GM20000 (cell line): ENCODE measurements at regions not wholly inside any gene's neighbourhood (a gene's known extent, or its start where the extent isn't known, plus 50 kb on each side); places are given as distances from the start of the nearest gene placed in this dataset.
"Not testable (repeated sequence)": the region's sequence is repeated elsewhere in the genome, so short reads cannot be mapped to it uniquely, and the experiment has no call there.

Experiments used
- DNase-seq: peaks from one replicate; pipeline ENCODE4 v3.0.0; 2012; ENCODE audit warnings: low spot score
- TF ChIP-seq, protein P1 (sequence below): IDR thresholded peaks from 2 replicates; pipeline ENCODE4 v1.5.1; 2012; ENCODE audit warnings: mild to moderate bottlenecking, control low read depth; ENCODE audit errors: extremely low read depth, missing control alignments

DNA sequence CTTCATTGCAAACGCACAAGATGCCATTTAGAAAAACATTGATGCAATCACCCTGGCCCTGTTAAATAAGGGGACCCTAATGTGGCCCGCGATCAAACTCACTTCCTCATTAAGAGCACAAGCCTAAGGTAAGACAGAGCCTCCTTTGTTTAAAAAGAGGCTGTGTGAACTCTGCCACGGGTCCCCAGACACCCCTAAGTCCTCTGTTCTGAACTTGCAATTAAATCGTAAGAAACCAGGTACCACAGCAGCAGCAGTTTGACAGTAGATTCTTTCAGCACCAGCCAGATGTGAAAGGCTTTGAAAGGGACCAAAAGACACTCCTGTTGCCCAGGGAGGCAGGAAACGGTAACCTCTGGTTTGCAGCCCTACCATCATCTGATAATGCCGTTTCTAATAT, 346.3 kb downstream of the TMEM167A start:
- DNase-seq, result no peak
- TF ChIP-seq, protein P1, sequence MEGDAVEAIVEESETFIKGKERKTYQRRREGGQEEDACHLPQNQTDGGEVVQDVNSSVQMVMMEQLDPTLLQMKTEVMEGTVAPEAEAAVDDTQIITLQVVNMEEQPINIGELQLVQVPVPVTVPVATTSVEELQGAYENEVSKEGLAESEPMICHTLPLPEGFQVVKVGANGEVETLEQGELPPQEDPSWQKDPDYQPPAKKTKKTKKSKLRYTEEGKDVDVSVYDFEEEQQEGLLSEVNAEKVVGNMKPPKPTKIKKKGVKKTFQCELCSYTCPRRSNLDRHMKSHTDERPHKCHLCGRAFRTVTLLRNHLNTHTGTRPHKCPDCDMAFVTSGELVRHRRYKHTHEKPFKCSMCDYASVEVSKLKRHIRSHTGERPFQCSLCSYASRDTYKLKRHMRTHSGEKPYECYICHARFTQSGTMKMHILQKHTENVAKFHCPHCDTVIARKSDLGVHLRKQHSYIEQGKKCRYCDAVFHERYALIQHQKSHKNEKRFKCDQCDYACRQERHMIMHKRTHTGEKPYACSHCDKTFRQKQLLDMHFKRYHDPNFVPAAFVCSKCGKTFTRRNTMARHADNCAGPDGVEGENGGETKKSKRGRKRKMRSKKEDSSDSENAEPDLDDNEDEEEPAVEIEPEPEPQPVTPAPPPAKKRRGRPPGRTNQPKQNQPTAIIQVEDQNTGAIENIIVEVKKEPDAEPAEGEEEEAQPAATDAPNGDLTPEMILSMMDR, result no peak

DNA sequence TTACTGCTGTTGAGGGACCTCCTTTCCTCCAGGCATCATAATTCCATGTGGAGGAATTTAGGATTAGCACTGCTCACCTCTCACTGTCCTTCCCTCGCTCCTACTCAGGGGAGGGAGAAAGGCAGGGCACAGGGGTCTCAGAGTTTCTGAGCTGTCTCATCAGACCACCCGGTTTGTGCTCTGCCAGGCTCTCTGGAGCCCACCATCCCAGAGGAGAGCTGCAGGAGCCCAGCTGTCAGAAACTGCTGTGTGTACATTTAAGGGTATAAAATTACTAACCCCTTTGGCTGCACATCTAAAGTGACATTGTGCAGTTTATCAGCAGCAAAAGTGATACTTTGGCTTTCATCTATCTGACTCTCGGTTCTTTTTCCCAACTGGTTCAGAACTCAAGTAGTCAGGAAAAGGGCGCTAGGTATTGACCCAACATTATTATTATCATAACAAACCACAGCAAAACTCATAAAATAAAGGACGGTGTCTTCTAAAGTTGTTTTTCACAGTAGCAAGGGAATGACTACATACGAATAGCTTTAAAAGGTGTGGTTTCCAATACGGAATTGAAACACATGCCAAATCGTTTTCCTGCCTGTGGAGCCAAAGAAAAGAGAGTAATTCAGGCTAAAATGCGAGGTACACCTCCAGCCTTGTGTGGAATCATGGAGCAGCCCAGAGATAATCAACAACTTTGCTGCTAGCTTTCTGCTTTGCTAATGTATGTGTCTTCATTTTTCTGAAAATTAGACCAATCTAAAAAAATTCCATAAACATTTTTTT, 348.1 kb downstream of the TMEM167A start:
- no peak for DNase-seq

DNA sequence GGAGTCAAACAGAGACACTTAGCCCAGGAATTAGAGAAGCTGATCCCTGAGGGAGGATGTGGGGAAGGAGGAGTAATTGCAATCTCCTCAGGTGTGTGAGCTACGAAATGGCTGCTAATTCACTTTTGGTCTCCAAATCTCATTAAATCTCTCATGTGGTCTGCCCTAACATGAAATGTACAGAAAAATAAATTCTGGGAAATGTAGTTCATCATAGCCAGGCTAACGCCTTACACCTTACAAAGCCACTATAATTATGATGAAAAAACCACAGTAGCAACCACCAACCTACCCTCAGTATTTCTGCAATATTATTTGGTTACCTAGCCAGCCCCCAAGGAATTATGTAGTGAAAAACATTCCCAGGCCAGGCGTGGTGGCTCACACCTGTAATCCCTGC, 354.0 kb downstream of the TMEM167A start:
- DNase-seq, result no peak
- TF ChIP-seq, protein P1, result no peak

More for the DNA sequence above, 348.1 kb downstream of the TMEM167A start:
- TF ChIP-seq, protein P1, result no peak

DNA sequence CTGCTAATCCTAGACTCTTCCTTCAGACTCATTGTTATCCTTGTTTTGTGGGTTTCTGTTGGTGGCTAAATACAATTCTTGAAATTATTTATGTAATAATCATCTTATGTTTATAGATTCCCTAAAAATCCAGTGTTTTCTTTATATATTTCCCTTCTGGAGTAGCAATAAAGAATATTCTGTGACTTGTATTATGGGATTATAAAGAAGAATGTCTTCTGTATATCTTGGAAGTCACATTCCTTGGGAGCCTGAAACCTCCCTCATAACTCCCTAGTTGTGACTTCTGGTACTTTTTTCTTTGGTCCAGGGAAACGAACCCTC, 356.1 kb downstream of the TMEM167A start:
- DNase-seq, result no peak
- TF ChIP-seq, protein P1, result no peak

DNA sequence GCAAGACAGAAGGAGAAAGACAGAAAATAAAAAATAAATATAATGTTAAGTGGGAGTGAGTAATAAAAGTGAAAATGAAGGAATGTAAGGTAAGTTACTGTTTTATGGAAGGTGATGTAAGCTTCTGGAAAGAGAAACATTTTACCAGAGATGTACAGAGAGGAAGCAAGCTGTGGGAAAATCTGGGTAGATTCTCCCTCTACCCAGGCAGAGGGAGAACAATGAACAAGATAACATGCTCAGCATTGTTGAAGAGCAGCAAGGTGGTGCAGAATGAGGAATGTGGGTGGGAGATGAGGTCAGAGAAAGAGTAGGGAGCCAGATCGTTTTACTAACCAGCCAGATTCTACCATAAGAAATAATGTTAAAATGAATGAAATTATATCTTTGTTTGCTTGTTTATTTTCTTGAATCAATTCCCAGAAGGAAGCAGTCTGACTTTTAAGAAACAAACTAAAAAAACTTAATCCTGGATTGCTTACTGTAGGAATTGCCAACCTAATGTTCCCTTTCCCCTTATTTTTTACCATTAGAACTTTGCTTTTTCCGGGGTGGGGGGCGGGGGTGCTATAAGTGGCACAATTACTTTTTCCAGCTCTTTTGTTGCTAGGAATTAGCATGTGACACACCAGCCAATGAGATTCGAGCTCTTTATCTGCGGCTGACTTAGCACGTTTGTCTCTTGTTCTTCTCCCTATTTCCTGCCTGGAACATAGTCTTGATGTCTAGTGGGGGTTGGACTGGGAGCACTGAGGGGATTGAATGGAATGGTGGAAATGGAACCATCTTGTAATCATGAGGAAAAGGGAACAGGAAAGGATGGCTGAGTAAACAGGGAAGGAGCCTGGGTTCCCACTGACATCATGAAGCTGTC, 356.7 kb downstream of the TMEM167A start:
- TF ChIP-seq, protein P1, result no peak
- DNase-seq, result no peak

DNA sequence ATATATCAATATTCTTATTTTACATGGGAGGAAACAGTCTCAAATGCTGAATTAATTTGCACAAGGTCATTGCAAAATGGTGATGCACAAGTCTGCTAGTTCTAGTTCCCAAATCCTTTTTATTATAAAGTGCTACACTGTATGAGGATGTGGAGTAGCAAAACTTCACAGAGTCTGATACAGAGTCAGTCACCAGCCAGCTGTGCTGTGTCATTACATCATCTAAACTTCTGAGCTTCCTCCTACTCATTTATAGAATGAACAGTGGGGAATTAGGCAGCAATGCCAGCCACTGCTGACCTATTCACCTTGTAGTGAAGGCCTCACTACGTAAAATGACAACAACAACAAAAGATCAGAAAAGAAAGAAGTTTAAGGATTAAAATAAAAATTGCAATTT, 357.8 kb downstream of the TMEM167A start:
- peak; percentile 62 for DNase-seq
- TF ChIP-seq, protein P1, result no peak

DNA sequence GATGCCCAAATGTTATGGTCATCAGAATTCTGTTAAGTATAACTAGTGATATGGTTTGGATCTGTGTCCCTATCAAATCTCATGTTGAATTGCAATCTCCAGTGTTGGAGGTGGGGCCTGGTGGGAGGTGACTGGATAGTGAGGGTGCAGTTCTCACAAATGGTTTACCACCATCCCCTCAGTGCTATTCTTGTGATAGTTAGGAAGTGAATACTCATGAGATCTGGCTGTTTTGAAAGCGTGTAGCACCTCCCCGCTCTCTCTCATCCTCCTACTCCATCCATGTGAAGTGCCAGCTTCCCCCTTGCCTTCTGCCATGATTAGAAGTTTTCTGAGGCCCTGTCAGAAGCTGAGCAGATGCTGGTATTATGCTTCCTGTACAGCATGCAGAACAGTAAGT, 359.5 kb downstream of the TMEM167A start:
- no peak for DNase-seq
- TF ChIP-seq, protein P1, result no peak

DNA sequence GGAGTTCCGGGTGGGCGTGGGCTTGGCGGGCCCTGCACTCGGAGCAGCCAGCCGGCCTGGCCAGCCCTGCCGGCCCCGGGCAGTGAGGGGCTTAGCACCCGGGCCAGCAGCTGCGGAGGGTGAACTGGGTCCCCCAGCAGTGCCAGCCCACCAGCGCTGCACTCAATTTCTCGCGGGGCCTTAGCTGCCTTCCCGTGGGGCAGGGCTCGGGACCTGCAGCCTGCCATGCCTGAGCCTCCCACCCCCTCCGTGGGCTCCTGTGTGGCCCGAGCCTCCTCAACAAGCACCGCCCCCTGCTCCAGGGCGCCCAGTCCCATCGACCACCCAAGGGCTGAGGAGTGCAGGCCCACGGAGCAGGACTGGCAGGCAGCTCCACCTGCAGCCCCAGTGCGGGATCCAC, 362.5 kb downstream of the TMEM167A start:
- not testable (repeated sequence) for DNase-seq
